Esophagus muscularis mucosa (tissue), 4 donors: ENCODE measurements at regions not wholly inside any gene's neighbourhood (a gene's known extent, or its start where the extent isn't known, plus 50 kb on each side); places are given as distances from the start of the nearest gene placed in this dataset.

Source experiments
- DNase-seq: peaks from one replicate; pipeline ENCODE4 v3.0.0-alpha.2; 2017; ENCODE audit errors: extremely low spot score
- H3K27ac ChIP-seq, 4 donors: fragments of 200-600 bp; sonication (generic); replicated peaks in 1 of 4; 1 replicate in 3 of 4; 2 replicates in 1 of 4; pipeline ENCODE4 v1.5.1; 2016 to 2019; ENCODE audit warnings: mild to moderate bottlenecking in 1 of 4
- H3K27me3 ChIP-seq, 4 donors: fragments of 200-600 bp; sonication (generic); one replicate each; pipeline versions ENCODE4 v1.5.1 to v1.6.0; 2016 to 2019
- H3K36me3 ChIP-seq, 4 donors: fragments of 200-600 bp; sonication (generic); one replicate each; pipeline ENCODE4 v1.5.1; 2016 to 2019
- H3K4me1 ChIP-seq, 4 donors: fragments of 200-600 bp; sonication (generic); one replicate each; pipeline ENCODE4 v1.5.1; 2016 to 2019
- H3K4me3 ChIP-seq, 4 donors: fragments of 200-600 bp; sonication (generic); 1 replicate in 2 of 4; 2 replicates in 2 of 4; pipeline ENCODE4 v1.5.1; 2016 to 2019; ENCODE audit warnings: mild to moderate bottlenecking in 4 of 4, moderate library complexity in 1 of 4
- H3K9me3 ChIP-seq, 4 donors: fragments of 200-600 bp; sonication (generic); 1 replicate in 3 of 4; 2 replicates in 1 of 4; pipeline ENCODE4 v1.5.1; 2016 to 2019
- CTCF ChIP-seq, 3 experiments: fragments of 200-600 bp in 2 of 3; fragments of 450-650 bp in 1 of 3; sonication (generic) in 2 of 3; IDR thresholded peaks; one replicate each; pipeline ENCODE4 v1.5.1; 2017 to 2019; ENCODE audit warnings: antibody characterized with exemption in 3 of 3, mild to moderate bottlenecking in 2 of 3, moderate library complexity in 1 of 3
- EP300 ChIP-seq: sonication (generic); formaldehyde crosslinking; IDR thresholded peaks from one replicate; pipeline ENCODE4 v1.6.1; 2017; ENCODE audit warnings: antibody characterized with exemption
- POLR2A ChIP-seq: fragments of 450-650 bp; IDR thresholded peaks from one replicate; pipeline ENCODE4 v1.6.1; 2017; ENCODE audit warnings: antibody characterized with exemption, moderate library complexity, mild to moderate bottlenecking, low read depth
- POLR2AphosphoS5 ChIP-seq, 2 donors: sonication (generic); formaldehyde crosslinking; IDR thresholded peaks; one replicate each; pipeline ENCODE4 v1.6.1; 2017; ENCODE audit warnings: antibody characterized with exemption in 2 of 2
- WGBS: methylation state at CpG from one replicate; pipeline ENCODE4 v1.1.5; 2018; 5-methylcytosine and 5-hydroxymethylcytosine counted together
- intact Hi-C: fragments of 100-400 bp; cut with DNase I; formaldehyde crosslinking; loops from one replicate; pipeline ENCODE4 v1.15.1; 2023

DNA sequence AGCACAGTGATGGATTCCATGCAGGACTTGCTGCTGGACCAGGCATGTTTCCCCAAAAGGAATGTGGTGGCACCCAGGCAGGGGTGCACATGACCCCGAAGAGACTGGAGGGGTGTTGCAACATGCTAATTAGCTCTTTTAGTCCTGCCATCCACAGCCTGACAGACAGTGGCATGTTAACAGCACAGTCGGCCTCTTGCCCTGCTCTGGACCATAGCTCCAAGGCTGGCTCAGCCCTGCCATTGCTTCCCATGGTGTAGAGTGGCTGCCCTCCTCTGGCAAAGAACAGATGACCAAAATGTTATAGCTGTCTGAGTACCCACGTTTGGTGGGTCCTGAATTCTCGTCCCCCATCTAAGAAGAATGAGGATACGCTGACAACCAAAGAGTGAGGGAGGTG is 736.4 kb upstream of the PTPRD start:
- Histone ChIP-seq H3K27me3 (no peaks in the 10 kb centered on the region), H3K27ac (no peak overlapping the region), H3K4me1 (no peaks in the 10 kb centered on the region), H3K9me3 (no peaks in the 10 kb centered on the region), H3K4me3 (no peak overlapping the region), H3K36me3 (no peaks in the 10 kb centered on the region)
- DNase-seq: no peak
- TF ChIP-seq POLR2A (no peak), EP300 (no peak), POLR2AphosphoS5 (IDR thresholded peaks at IDR 0.05) (no peak), CTCF (IDR thresholded peaks at IDR 0.05) (no peak)
- intact Hi-C loops: no loop called here
- WGBS: 75% methylated on average over 3 of the region's 5 CpGs

- intact Hi-C loops: no loop called here
These were observed 739.8 kb upstream of the PTPRD start for GRCh38 chr9:11352612-11353011.

GRCh38 chr9:11356067-11356466 is 743.3 kb upstream of the PTPRD start:
- H3K9me3 ChIP-seq: no peaks in the 10 kb centered on the region
- H3K27ac ChIP-seq: no peak overlapping the region
- no peaks in the 10 kb centered on the region for H3K27me3 ChIP-seq
- no peak overlapping the region for H3K4me3 ChIP-seq
- intact Hi-C loops: no loop called here
- no peak for DNase-seq
- no peaks in the 10 kb centered on the region for H3K4me1 ChIP-seq
- H3K36me3 ChIP-seq: no peaks in the 10 kb centered on the region
- no peak for TF ChIP-seq EP300
- no peak for TF ChIP-seq POLR2AphosphoS5 (IDR thresholded peaks at IDR 0.05)
- no peak for TF ChIP-seq CTCF (IDR thresholded peaks at IDR 0.05)
- no peak for TF ChIP-seq POLR2A

More at GRCh38 chr9:11352612-11353011, 739.8 kb upstream of the PTPRD start:
- Histone ChIP-seq H3K9me3 (no peaks in the 10 kb centered on the region), H3K27ac (no peak overlapping the region), H3K27me3 (no peaks in the 10 kb centered on the region), H3K4me3 (no peak overlapping the region), H3K36me3 (no peaks in the 10 kb centered on the region), H3K4me1 (no peaks in the 10 kb centered on the region)
- DNase-seq: no peak
- no peak for TF ChIP-seq POLR2A
- no peak for TF ChIP-seq CTCF (IDR thresholded peaks at IDR 0.05)
- TF ChIP-seq POLR2AphosphoS5 (IDR thresholded peaks at IDR 0.05): no peak
- TF ChIP-seq EP300: no peak
- WGBS: 67% methylated on average over 2 of the region's 2 CpGs

- no peaks in the 10 kb centered on the region for H3K4me1 ChIP-seq
- no peak overlapping the region for H3K4me3 ChIP-seq
- intact Hi-C loops: no loop called here
- H3K27ac ChIP-seq: no peak overlapping the region
- no peaks in the 10 kb centered on the region for H3K9me3 ChIP-seq
- H3K27me3 ChIP-seq: no peaks in the 10 kb centered on the region
- 79% methylated on average over 14 of the region's 14 CpGs for WGBS
- TF ChIP-seq CTCF (IDR thresholded peaks at IDR 0.05): no peak
- no peak for TF ChIP-seq POLR2A
- TF ChIP-seq EP300: no peak
- TF ChIP-seq POLR2AphosphoS5 (IDR thresholded peaks at IDR 0.05): no peak
- no peaks in the 10 kb centered on the region for H3K36me3 ChIP-seq
- no peak for DNase-seq
These were observed 753.9 kb upstream of the PTPRD start for GRCh38 chr9:11366585-11367129.

GRCh38 chr9:11374926-11375325 is 762.1 kb upstream of the PTPRD start:
- no peak for TF ChIP-seq POLR2AphosphoS5 (IDR thresholded peaks at IDR 0.05)
- TF ChIP-seq POLR2A: no peak
- no peak for TF ChIP-seq EP300
- TF ChIP-seq CTCF (IDR thresholded peaks at IDR 0.05): no peak
- H3K27me3 ChIP-seq: no peaks in the 10 kb centered on the region
- H3K36me3 ChIP-seq: no peaks in the 10 kb centered on the region
- no peak overlapping the region for H3K4me3 ChIP-seq
- H3K4me1 ChIP-seq: no peaks in the 10 kb centered on the region
- 79% methylated on average over 7 of the region's 7 CpGs for WGBS
- no peak for DNase-seq
- intact Hi-C loops: no loop called here
- H3K27ac ChIP-seq: no peak overlapping the region
- no peaks in the 10 kb centered on the region for H3K9me3 ChIP-seq
